IPS DF 19.7 (cell line): ENCODE measurements at regions not wholly inside any gene's neighbourhood (a gene's known extent, or its start where the extent isn't known, plus 50 kb on each side); places are given as distances from the start of the nearest gene placed in this dataset.
"Not testable (repeated sequence)": the region's sequence is repeated elsewhere in the genome, so short reads cannot be mapped to it uniquely, and the experiment has no call there.

Experiments used
- DNase-seq: peaks from one replicate; pipeline ENCODE4 v3.0.0-alpha.2; 2013; ENCODE audit warnings: low read depth, low spot score

DNA sequence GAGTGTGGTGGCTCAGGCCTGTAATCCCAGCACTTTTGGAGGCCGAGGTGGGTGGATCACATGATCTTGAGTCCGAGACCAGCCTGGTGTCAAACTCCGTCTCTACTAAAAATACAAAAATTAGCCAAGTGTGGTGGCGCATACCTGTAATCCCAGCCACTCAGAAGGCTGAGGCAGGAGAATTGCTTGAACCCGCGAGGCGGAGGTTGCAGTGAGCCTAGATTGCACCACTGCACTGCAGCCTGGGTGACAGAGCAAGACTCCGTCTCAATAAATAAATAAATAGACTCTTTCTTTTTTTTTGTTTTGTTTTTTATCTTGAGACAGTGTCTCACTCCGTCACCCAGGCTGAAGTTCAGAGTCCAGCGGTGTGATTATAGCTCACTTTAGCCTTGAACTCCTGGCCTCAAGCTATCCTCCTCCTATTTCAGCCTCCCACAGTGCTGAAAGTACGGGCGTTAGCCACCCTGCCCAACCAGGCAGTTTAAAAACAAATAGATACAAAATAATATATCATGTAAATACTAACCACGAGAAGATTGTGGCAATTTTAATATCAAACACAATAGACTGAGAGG is 1158.0 kb upstream of the TMEFF2 start:
- not testable (repeated sequence) for DNase-seq

DNA sequence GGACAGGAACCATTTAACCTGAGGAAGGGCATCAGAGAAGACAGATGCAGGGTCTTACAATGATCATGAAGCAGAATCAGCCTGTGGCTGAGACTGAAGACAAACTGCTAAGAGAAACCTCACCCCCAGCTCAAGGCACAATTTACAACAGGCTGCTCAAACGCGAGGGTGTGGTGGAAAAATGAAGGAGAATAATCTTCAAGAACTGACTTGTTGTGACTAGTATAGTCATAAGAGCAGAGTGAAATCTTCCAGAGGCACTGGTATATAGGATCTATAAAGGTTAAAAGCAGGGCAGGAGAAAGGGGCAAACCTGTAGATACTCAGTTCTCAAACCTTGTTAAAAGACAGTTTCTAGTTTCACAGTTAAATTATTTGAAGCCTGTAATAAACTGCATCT is 1155.8 kb upstream of the TMEFF2 start:
- DNase-seq: no peak

DNA sequence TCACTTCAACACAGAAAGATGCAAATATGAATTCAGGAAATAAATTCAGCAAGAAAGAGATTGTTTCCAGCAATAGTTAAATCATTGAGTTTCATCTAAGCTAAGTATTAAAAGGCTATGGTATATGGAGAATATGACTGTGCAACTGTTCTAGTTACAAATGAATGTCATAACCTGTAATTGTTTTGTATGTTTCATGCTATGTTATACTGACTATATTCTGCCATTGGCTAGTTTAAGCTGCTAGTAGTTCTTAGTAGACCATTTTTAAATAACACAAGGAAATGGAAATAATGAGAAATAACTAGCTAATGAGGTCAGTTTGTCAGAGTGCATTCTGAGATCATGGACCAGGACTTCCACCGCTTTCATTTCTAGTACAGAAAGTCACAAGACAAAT is 1154.9 kb upstream of the TMEFF2 start:
- DNase-seq: no peak

DNA sequence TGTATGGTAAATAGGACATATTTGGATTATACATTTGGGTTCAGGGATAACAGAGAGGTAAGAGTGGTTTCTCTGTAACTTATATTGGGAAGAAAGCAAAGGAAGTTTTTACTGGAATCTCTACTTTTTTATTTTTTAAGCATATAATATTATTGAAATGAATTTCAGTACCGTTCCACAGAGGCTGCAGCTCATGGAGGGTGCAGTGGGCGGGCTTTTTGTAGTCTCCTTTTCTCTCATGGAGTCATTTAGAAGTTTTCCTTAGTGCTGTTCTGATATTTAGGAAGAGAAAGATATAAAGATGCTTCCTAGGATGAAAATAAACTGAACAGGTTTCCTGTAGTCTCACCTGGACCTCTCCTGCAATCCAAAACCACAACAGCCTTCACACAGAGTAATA is 1153.3 kb upstream of the TMEFF2 start:
- DNase-seq: no peak

DNA sequence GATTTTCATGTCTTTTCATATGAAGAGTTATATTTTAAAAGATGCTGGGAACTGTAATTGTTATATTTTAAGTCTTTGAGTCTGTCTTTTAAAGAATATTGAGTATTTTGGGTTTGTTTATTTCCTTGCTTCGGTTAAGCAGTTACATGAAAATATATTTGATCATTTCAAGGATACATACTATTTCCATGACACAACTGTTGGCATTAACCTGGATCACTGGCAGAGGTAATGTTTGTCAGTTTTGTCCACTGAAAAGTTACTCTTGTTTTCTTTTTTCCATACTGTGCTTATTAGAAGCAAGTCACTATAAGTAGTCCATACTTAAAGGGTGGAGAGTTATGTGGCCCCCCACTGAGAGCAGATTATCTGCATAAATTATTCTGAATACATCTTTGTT is 1142.0 kb upstream of the TMEFF2 start:
- no peak for DNase-seq

DNA sequence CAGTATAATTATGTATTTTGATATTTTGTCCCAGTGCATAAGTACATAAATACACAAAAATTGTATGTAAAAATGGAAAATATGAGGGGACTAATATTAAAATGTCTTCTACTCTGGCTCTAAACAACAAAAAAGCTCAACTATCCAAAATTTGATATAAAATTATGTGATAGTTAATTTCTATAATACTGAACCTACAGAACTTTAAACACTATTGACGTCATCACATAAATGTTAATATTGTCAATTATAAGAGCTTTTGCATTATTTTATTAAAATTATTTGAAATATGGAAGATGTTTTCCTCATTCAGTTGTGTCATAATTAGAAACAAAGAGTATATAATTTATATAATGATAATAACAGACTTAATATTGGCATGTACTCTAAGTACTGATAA is 1139.7 kb upstream of the TMEFF2 start:
- no peak for DNase-seq

DNA sequence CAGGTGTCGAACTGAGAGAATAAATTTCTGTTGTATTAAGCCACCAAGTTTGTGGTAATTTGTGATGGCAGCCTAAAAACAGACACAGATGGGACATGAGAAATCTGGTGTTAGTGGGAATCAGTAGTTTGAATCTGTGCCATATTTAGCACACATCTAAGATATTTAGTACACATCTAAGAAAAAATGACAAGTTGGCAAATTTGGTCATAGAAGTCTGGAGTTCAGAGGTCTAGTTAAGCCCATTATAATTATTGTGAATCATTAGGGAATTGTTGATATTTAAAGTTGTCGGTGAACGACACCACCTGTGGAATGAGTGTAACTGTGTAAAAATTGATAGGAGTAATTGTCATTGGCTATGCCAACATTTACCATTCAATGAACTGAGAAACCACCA is 1138.8 kb upstream of the TMEFF2 start:
- no peak for DNase-seq

DNA sequence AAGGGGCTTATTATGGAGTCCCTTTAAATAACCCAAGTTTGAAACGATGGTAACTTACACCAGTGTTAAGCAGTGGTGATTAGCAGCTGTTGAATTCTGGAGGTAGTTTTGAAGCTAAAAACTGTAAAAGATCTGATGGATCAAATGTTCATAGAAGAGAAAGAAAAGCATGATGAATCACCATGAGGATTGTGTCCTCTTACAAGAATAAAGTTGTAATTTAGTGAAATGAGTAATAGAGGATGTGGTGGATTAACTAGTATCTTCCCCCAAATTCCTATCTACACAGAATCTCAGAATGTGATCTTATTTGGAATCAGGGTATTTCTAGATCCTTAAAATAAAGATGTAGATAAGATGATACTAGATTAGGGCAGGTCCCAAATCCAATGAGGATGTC is 1138.2 kb upstream of the TMEFF2 start:
- no peak for DNase-seq

DNA sequence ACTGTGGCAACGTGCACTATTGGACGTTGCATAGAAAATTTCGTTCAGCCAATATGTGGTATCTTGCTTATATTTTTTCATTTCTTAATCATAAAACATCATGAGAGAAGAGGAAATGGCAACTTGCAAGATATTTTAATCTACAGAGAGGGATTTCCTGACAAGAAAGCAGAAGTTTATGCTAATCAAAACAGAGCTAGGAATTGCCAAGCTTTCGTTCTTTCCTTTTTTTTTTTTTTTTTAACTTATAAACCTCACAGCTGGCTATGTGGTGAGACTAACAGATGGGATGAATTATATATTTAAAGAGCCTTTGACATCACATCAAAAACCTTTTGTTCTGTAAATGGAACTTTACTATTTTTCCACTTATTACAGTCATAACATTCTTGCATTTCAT is 1136.9 kb upstream of the TMEFF2 start:
- DNase-seq: no peak

DNA sequence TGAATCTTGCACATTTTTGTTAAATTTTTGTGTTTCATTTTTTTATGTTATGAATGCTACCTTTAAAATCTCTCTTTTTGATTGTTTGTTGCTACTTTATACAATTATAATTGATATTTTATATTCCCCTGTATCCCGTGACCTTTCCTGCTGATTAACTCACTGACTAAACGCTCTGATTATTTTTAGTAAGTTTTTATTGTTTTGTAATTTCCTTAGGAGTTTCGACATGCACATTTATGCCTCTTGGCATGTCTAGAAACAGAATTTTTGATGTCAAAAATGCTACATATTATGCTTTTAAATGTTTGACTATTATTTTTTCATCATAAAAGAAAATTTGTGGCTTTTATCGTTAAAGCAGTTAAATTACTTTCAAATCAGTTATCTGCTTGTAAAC is 1131.6 kb upstream of the TMEFF2 start:
- DNase-seq: no peak

DNA sequence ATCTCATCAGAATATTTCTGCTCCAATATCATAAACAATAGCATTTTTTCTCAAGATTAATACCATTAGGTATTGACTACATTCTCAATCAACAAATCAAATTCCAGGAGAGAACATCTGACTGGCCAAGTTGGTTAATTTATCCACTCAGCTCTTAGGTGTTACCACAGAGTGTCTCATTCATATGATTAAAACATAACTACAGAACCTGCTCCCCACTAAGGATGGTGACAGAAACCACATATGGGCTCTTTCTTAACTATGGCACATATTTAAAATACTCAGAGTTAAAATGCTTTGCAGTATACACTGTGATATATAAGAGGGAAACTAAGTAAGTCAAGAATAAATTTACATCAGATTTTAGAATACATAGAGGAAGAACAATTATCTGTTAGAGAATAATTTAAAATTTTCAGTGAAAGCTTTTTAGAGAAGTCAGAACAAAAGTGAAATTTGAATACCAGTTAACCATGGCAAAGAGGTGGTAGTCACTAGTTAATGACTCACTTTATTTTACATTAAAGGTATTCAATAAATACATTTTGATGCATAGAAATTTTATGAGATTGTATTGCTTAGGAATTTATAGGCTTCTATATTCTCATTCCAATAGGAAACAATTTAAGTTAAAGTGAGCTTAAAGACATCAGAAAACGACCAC is 1120.8 kb upstream of the TMEFF2 start:
- no peak for DNase-seq

DNA sequence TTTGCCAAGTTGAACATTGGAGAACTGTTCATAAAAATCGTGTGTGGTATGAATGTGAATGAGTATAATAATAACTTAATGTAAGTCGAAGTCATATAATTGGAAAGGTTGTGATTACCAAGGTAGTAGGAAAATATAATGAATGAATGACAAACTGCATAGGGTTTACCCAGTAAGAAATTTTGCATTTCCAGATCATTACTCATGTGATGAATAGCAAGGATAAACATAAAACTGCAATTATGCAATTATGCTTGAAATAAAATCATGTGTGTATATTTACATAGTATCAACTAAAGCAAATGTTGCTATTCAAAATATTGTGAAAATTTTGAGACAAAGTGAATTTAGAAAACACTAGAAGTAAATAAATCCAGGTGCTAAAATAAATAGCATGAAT is 1108.7 kb upstream of the TMEFF2 start:
- DNase-seq: no peak

DNA sequence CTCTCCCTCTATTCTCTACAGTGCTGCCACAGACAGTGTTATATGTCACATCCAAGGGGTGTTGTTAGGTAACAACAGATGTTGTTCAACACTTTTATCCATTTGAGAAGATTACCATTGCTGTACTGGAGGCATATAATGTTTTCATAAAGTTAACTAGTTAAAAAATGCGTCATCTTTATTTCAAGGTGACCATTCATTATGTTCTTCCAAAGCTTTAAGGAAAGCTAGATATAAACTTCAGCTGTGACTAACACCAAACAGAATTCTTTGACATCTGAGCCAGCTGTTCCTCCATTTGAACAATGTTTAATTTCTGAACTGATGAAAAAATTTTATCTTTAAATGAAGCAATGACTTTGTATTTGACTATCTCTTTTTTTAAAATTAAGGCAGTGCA is 1099.6 kb upstream of the TMEFF2 start:
- no peak for DNase-seq

DNA sequence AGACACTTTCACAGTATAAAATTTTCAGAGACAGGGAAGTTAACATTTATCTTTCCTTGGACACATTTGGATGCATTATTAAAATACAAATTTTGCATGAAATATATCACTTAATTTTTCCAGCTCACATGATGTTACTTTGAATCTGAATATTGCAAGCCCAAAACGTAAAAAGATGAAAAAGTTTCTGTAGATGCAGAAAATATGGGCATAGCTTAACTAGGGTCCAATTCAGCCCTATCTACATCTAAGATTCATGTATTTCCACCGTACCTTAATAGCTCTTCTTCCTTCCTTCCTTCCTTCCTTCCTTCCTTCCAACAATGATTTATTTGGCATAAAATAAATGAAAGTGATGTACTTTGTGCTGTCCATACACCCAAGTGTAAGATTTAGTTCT is 1084.6 kb upstream of the TMEFF2 start:
- no peak for DNase-seq

DNA sequence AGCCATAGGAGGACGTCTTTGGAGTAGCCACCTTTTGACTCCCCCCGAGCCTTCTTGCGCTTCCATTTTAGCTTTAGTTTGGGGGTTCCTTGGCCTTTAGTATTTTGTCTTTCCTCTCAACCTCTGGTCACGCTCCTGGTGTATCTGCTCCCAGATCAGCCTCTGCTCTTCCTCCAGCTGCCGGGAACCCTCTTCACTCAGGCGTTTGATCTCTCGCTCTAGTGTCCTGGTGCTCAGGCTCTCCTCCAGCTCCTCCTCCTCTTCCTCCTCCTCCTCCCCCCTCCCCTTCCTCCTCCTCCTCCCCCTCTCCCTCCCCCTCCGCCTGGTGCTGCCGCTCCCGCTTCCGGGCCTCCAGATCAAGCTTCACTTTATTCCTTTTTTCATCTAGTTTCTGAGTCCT is 1082.3 kb upstream of the TMEFF2 start:
- DNase-seq: no peak

DNA sequence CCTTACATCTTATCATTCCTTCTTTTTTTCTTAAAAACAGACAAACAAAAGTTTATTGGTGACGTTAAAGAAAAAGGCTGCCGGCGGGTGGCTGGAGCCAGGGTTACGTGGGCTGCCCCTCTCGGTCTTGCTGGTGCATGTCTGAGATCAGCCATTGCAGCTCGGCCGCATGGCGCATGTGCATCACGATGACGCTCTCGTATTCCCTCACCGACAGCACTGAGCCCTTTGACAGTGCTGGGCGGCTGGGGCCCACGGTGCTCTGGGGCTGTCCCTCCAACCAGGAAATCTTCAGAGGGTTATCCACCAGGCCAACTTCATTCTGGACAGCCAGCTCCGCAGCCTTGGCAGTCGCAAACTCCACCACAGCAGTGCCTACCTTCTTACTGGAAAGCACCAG is 1081.8 kb upstream of the TMEFF2 start:
- no peak for DNase-seq

DNA sequence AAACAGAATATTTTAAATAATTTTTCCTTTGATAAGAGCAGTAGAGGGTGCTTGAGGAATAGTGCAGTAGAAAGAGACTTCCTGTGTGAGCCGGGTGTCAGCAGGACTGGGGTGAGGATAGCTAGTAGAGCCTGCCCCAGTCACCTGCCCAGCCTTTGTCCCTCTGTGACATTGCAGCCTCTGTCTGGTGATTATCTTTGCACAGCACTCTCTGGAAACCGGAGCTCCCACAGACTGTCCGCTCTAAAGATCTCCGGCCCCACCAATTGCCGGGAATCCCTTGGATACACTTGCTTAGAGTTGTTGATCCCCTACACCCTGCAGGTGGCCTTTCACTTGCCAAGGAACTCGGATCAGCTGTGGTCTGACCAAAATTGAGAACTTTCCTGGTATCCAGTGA is 1081.3 kb upstream of the TMEFF2 start:
- DNase-seq: no peak

DNA sequence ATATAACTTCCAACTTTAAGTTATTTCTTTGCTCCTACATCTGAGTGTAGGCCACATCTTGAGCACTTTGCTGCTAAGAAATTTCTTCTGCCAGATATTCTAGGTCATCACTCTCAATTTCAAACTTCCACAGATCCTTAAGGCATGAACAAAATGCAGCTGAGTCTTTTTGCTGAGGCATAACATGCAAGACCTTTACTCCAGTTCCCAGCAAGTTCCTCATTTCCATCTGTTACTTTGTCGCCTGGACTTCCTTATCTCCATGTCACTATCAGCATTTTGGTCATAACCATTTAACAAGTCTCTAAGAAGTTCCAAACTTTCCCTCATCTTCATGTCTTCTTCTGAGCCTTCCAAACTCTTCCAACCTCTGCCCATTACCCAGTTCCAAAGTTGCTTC is 1077.3 kb upstream of the TMEFF2 start:
- DNase-seq: no peak

DNA sequence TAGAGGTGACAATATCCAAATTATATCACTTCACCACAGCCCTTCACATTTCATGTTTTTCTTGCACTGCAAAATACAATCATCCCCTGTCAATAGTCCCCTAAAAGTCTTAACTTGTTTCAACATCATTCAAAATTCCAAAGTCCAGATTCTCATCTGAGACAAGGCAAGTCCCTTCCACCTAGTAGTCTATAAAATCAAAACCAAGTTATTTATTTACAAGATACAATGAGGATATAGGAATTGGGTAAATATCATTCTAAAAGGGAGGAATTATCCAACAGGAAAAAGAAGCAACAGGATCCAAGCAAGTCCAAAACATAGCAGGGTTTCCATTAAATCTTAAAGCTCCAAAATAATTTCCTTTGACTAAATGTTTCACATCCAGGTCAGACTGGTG is 1076.1 kb upstream of the TMEFF2 start:
- DNase-seq: no peak

DNA sequence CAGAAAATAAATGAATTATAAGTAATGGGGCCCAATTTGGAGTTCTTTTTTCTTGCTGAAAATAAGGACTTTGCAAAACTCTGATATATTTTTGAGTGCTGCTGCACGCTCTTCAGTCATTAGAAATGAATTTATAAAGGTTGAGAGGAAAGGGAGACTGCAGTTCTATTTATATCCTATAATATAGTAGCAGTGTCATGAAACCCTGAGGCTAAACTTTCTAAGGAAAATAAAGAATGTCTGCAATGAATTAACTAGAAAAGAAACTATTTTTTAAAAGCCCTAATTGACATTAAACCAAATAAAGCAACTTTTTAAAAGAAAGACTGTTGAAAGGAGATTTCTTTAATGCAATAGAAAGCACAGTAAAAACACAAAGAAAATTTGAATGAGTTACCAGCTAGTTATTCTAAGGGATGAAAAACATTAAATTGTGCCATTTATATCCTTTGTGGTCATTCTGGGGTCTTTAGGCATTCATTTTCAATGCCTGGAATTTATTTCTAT is 1072.8 kb upstream of the TMEFF2 start:
- no peak for DNase-seq

DNA sequence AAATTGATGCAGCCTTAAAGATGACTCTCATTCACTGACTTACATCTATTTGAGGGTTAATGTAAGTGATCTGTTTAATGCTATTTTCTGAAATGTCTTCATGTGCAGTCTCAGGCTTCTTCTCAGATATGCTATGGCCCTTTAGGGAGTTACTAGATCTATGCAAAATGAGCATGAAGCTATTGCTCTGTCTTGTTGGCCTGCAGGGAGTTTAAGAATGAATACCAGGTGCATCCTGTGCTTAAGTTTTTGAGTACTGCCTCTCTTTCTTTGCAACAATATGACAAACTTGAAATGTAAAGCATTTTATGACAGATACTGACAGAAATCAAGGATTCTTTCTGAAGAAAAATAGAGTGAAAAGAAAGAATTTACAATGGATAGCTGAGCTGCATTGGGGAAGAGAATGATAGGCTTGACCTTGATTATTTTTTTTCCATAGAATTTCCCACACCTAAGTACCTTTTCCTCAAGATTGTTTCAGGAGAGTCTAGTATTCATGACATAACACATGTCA is 1058.3 kb upstream of the TMEFF2 start:
- DNase-seq: no peak

DNA sequence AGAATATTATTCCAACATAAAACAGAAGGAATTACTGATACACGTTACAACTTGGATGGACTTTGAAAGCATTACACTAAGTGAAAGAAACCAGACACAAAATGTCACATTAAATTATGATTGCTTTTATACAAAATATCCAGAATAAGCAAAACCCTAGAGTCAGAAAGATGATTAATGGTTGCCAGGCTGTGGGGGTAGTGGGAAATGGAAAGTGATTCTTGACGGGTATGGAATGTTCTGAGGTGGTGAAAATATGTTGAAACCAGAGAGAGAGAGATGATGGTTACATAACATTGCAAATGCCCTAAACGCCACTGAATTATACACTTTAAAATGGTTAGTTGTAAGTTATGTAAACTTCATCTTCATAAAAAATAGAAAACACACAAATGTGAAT is 1057.2 kb upstream of the TMEFF2 start:
- DNase-seq: no peak

DNA sequence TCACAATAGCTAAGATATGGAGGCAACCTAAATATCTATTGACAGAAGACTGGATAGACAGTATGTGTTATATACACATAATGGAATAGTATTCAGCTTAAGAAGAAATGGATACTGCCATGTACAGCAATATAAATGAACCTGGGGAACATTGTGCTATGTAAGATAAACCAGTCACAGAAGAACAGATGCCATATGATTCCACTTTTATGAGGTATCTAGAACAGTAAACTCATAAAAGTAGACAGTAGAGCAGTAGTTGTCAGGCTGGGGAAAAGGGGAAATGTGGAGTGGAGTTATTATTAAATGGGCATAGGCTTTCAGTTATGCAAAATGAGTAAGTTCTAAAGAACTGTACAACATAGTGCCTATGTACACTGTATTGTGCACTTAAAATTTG is 1055.7 kb upstream of the TMEFF2 start:
- no peak for DNase-seq

DNA sequence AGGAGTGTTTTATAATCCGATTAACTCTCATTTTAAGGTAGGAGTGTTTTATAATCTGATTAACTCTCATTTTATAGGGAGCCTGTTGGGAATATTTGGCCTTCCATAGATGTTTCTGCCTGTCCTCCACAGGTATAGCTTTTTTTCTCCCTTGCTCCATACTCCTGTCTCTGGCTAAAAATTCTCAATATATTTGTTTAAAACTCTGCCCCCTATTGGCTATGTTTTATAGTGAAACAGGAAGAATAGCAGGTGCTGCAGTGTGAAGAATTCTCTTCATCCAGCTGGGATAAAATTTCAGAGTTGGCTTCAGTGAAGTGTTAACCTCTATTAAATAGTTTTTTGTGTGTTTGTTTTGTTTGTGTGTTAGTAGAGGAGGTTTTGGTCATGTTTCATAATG is 1046.0 kb upstream of the TMEFF2 start:
- DNase-seq: no peak
